Activated CD8-positive, alpha-beta T cell treated with anti-CD3 and anti-CD28 coated beads for 36 hours (primary cell): ENCODE measurements at regions not wholly inside any gene's neighbourhood (a gene's known extent, or its start where the extent isn't known, plus 50 kb on each side); places are given as distances from the start of the nearest gene placed in this dataset.

Experiments
- ATAC-seq: fragments of 200-7000 bp; cut with Tn5 transposase; one replicate; pipeline ENCODE4 v1.10.0; 2021; ENCODE audit warnings: mild to moderate bottlenecking, moderate library complexity
- CTCF ChIA-PET: fragments of 350-600 bp; sonication (Branson Sonifier 250); formaldehyde crosslinking; loops from one replicate; lab custom pipeline; 2021; ENCODE audit warnings: antibody characterized with exemption; lab: Charles Lee
- POLR2A ChIA-PET: fragments of 350-600 bp; sonication (Branson Sonifier 250); formaldehyde crosslinking; loops from one replicate; lab custom pipeline; 2021; ENCODE audit warnings: antibody characterized with exemption; lab: Charles Lee
- DNase-seq: peaks from one replicate; pipeline ENCODE4 v3.0.0-alpha.2; 2020
- H3K27ac Mint-ChIP-seq: one replicate; pipeline ENCODE4 v1.8.0; 2021; ENCODE audit warnings: mild to moderate bottlenecking, mixed read lengths
- H3K27me3 Mint-ChIP-seq: one replicate; pipeline ENCODE4 v1.8.0; 2021; ENCODE audit warnings: mixed read lengths
- H3K36me3 Mint-ChIP-seq: one replicate; pipeline ENCODE4 v1.8.0; 2021; ENCODE audit warnings: low read depth, mixed read lengths
- H3K4me1 Mint-ChIP-seq: one replicate; pipeline ENCODE4 v1.8.0; 2021; ENCODE audit warnings: low read depth, mixed read lengths
- H3K4me3 Mint-ChIP-seq: one replicate; pipeline ENCODE4 v1.8.0; 2021; ENCODE audit warnings: mild to moderate bottlenecking, moderate library complexity, mixed read lengths
- H3K9me3 Mint-ChIP-seq: one replicate; pipeline ENCODE4 v1.8.0; 2021; ENCODE audit warnings: mixed read lengths
- intact Hi-C: fragments of 100-400 bp; cut with micrococcal nuclease; formaldehyde crosslinking; loops from one replicate; pipeline ENCODE4 v1.10.0; 2022
- TF ChIP-seq, protein P1 (sequence below): fragments of 200-600 bp; IDR thresholded peaks from one replicate; pipeline ENCODE4 v1.8.0; 2022; ENCODE audit warnings: antibody characterized with exemption, mild to moderate bottlenecking

DNA sequence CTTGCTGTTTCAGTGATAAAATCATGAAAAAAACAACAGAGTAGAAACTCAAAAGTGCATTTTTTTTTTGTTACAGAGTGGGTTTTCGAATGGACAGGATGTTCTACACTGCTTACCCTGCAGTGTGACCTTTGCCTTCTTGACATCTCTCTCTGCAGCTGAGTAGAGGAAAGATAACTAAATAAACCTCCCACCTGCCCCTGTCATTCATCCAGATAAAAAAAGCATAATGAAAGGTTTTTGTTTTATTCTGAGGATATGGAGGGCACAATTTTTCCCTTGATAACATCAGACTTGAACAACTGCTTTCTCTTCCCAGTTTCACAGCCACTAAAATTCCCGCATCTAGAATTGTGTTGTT is 193.6 kb upstream of the FOXQ1 start:
- CTCF ChIA-PET = no interaction called here
- Mint-ChIP-seq H3K4me1 (no peaks in the 10 kb centered on the region), H3K4me3 (no peak overlapping the region), H3K27me3 (peaks cover 5% of the 10 kb centered on the region), H3K9me3 (no peaks in the 10 kb centered on the region), H3K36me3 (no peaks in the 10 kb centered on the region), H3K27ac (no peak overlapping the region)
- TF ChIP-seq, protein P1, sequence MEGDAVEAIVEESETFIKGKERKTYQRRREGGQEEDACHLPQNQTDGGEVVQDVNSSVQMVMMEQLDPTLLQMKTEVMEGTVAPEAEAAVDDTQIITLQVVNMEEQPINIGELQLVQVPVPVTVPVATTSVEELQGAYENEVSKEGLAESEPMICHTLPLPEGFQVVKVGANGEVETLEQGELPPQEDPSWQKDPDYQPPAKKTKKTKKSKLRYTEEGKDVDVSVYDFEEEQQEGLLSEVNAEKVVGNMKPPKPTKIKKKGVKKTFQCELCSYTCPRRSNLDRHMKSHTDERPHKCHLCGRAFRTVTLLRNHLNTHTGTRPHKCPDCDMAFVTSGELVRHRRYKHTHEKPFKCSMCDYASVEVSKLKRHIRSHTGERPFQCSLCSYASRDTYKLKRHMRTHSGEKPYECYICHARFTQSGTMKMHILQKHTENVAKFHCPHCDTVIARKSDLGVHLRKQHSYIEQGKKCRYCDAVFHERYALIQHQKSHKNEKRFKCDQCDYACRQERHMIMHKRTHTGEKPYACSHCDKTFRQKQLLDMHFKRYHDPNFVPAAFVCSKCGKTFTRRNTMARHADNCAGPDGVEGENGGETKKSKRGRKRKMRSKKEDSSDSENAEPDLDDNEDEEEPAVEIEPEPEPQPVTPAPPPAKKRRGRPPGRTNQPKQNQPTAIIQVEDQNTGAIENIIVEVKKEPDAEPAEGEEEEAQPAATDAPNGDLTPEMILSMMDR = no peak
- POLR2A ChIA-PET = no interaction called here
- DNase-seq = no peak
- ATAC-seq = no peak
- intact Hi-C loops = no loop called here

DNA sequence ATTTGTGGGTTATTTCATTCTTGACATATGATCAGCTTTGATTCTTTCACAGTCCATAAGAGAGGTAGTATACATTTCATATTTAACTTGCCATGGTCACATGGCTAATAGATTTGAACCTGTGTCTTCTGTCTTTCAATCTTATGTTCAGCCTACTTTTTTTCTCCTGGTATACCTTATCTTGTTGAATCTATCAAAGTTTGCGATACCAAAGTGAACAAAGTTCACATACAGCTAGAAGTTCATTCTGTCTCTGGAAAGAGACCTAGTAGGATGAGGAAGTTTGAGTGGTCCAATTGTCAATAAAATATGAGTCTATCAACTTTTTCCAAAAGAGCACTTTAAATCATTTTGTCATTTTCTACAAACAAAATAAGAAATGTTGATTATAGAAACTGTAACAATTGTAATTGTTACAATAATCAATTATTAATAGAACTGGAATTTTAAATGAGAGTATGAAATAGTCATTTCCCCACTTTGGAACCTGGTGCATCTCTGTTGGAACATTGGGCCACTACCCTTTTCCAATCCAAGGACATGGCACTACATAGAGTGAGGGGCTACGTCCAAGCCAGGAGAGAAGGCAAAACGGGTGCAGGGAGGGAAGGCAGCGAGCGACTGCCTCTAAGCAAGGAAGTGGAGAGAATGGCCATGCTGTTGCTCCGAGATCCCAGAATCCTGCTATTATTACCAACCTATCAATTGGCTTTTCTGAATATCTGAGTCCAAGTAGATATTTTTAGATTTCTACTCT is 194.2 kb upstream of the FOXQ1 start:
- no peaks in the 10 kb centered on the region for H3K9me3 Mint-ChIP-seq
- intact Hi-C loops = no loop called here
- DNase-seq (no peak), ATAC-seq (no peak)
- CTCF ChIA-PET = no interaction called here
- H3K27ac Mint-ChIP-seq = no peak overlapping the region
- no peaks in the 10 kb centered on the region for H3K36me3 Mint-ChIP-seq
- no peaks in the 10 kb centered on the region for H3K4me1 Mint-ChIP-seq
- POLR2A ChIA-PET = no interaction called here
- TF ChIP-seq, protein P1 = no peak
- peaks cover 5% of the 10 kb centered on the region for H3K27me3 Mint-ChIP-seq
- no peak overlapping the region for H3K4me3 Mint-ChIP-seq

DNA sequence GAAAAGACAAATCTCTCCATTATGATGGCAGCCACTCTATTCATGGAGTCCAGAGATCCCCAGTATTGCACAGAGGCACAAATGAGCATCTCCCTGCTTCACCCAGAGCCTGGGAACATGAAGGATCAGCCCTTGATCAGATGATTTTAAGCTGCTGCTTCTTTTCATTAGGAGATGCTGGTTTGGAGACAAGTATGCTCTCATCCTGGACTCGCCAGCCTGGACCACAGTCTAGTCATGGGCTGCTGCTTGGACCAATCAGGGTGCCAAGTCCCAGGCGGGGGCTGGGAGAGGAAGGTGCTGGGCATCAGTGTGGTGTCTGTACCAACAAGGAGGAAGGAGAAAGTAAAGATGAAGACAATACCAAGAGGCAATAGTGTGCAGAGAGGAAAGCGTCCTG is 195.7 kb upstream of the FOXQ1 start:
- DNase-seq = no peak
- TF ChIP-seq, protein P1 = no peak
- intact Hi-C loops = no loop called here
- POLR2A ChIA-PET = no interaction called here
- H3K9me3 Mint-ChIP-seq = no peaks in the 10 kb centered on the region
- peaks cover 5% of the 10 kb centered on the region for H3K27me3 Mint-ChIP-seq
- no peaks in the 10 kb centered on the region for H3K4me1 Mint-ChIP-seq
- H3K27ac Mint-ChIP-seq = no peak overlapping the region
- H3K4me3 Mint-ChIP-seq = no peak overlapping the region
- CTCF ChIA-PET = no interaction called here
- ATAC-seq = no peak
- H3K36me3 Mint-ChIP-seq = no peaks in the 10 kb centered on the region

DNA sequence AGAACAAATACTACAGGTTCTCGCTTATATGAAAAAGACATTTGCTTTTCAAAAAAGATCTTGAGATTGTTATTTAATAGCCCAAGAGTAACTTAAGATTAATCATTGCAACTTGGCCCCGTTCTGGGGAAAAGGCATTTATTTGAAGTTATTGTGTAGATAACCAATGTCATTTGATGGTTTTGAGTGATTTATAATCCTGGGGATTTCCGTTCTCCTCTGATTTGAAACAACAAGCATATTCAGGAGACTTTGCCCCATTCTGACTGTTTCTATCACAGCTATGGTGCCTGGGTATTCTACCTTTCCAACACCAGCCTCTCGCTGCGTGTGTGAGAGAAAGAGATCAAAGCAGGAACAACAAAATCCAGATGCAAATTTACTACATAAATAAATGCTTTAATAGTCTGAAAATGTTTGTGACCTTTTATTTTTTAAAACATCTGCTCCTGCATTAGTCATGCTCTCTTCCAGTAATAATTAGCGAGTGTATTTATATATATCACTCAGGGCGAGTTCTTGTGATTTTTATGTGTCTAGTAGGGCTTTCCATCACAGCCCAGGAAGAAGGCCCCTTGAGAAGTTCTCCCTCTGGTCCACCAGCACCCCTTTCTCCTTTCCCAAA is 197.9 kb upstream of the FOXQ1 start:
- ATAC-seq (no peak), DNase-seq (no peak)
- Mint-ChIP-seq H3K9me3 (no peaks in the 10 kb centered on the region), H3K4me1 (no peaks in the 10 kb centered on the region), H3K36me3 (no peaks in the 10 kb centered on the region), H3K27ac (no peak overlapping the region), H3K27me3 (peaks cover 3% of the 10 kb centered on the region), H3K4me3 (no peak overlapping the region)
- intact Hi-C loops = no loop called here
- ChIA-PET POLR2A (no interaction called here), CTCF (interaction anchor here (0.9 kb wide), 1 partner anchor 43 kb away, joined by 3 read pairs; no protein-coding TSS in a partner anchor)
- TF ChIP-seq, protein P1 = no peak

DNA sequence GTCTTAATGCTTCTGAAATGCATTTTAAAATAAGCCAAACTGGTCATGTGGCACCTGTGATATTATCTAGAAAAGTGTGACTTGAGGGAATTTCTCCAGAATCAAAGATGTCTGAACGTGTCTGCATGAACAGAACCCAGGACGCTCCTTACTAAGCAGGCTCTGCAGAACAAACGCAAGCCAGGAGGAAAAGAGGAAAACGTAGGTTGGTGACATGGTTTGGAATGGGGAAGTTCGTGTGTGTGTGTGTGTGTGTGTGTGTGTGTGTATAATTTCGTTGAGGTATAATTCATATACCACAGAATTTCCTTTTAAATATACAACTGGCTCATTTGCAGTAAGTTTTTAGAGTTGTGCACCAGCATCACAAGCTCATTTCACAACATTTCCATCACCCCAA is 200.5 kb upstream of the FOXQ1 start:
- Mint-ChIP-seq H3K36me3 (no peaks in the 10 kb centered on the region), H3K27ac (no peak overlapping the region), H3K4me3 (no peak overlapping the region), H3K4me1 (no peaks in the 10 kb centered on the region), H3K9me3 (peaks cover 1% of the 10 kb centered on the region), H3K27me3 (peaks cover 6% of the 10 kb centered on the region)
- ChIA-PET CTCF (no interaction called here), POLR2A (no interaction called here)
- intact Hi-C loops = no loop called here
- ATAC-seq (no peak), DNase-seq (no peak)
- TF ChIP-seq, protein P1 = no peak
